Lower lobe of right lung (tissue), 2 donors: ENCODE measurements at regions not wholly inside any gene's neighbourhood (a gene's known extent, or its start where the extent isn't known, plus 50 kb on each side); places are given as distances from the start of the nearest gene placed in this dataset.

Source experiments
- ATAC-seq, 2 donors: fragments of 200-7000 bp; cut with Tn5 transposase; one replicate each; pipeline ENCODE4 v1.9.1; 2020 to 2022; ENCODE audit warnings: mild to moderate bottlenecking in 2 of 2, moderate library complexity in 2 of 2
- DNase-seq: peaks from one replicate; pipeline ENCODE4 v3.0.0-alpha.2; 2020
- H3K27ac ChIP-seq: fragments of 200-600 bp; one replicate; pipeline ENCODE4 v1.8.0; 2022
- H3K27me3 ChIP-seq: fragments of 200-600 bp; one replicate; pipeline ENCODE4 v1.8.0; 2022; ENCODE audit warnings: low read depth
- H3K36me3 ChIP-seq: fragments of 200-600 bp; one replicate; pipeline ENCODE4 v1.8.0; 2022; ENCODE audit warnings: mild to moderate bottlenecking
- H3K4me1 ChIP-seq: fragments of 200-600 bp; one replicate; pipeline ENCODE4 v1.8.0; 2022
- H3K4me3 ChIP-seq: fragments of 200-600 bp; one replicate; pipeline ENCODE4 v1.8.0; 2022; ENCODE audit warnings: mild to moderate bottlenecking
- H3K9me3 ChIP-seq: fragments of 200-600 bp; one replicate; pipeline ENCODE4 v1.8.0; 2022
- intact Hi-C: fragments of 100-400 bp; cut with DNase I; formaldehyde crosslinking; loops from one replicate; pipeline ENCODE4 v1.11.0; 2022
- TF ChIP-seq, protein P1 (sequence below): fragments of 200-600 bp; IDR thresholded peaks from one replicate; pipeline ENCODE4 v1.8.0; 2022; ENCODE audit warnings: antibody characterized with exemption, mild to moderate bottlenecking
- donor health status: DM: no; HTN: yes; CAD: no; lungs with severe emphysema.

GRCh38 chr6:163635315-163635714, 220.8 kb downstream of the QKI start:
- Histone ChIP-seq H3K27me3 (peaks cover 20% of the 10 kb centered on the region), H3K27ac (no peak overlapping the region), H3K36me3 (no peaks in the 10 kb centered on the region), H3K4me3 (no peak overlapping the region), H3K4me1 (no peaks in the 10 kb centered on the region), H3K9me3 (no peaks in the 10 kb centered on the region)
- no peak for DNase-seq
- TF ChIP-seq, protein P1, sequence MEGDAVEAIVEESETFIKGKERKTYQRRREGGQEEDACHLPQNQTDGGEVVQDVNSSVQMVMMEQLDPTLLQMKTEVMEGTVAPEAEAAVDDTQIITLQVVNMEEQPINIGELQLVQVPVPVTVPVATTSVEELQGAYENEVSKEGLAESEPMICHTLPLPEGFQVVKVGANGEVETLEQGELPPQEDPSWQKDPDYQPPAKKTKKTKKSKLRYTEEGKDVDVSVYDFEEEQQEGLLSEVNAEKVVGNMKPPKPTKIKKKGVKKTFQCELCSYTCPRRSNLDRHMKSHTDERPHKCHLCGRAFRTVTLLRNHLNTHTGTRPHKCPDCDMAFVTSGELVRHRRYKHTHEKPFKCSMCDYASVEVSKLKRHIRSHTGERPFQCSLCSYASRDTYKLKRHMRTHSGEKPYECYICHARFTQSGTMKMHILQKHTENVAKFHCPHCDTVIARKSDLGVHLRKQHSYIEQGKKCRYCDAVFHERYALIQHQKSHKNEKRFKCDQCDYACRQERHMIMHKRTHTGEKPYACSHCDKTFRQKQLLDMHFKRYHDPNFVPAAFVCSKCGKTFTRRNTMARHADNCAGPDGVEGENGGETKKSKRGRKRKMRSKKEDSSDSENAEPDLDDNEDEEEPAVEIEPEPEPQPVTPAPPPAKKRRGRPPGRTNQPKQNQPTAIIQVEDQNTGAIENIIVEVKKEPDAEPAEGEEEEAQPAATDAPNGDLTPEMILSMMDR, result no peak
- no peak for ATAC-seq
- intact Hi-C loops, result no loop called here

- DNase-seq (no peak), ATAC-seq (peak in 1 of 2 donors; percentile 12)
- H3K4me3 ChIP-seq, result no peak overlapping the region
- H3K36me3 ChIP-seq, result no peaks in the 10 kb centered on the region
- H3K4me1 ChIP-seq, result no peaks in the 10 kb centered on the region
- intact Hi-C loops, result no loop called here
- TF ChIP-seq, protein P1, result no peak
- no peaks in the 10 kb centered on the region for H3K9me3 ChIP-seq
- peaks cover 23% of the 10 kb centered on the region for H3K27me3 ChIP-seq
- H3K27ac ChIP-seq, result no peak overlapping the region
Observed at GRCh38 chr6:163634211-163635171, 220.0 kb downstream of the QKI start.

GRCh38 chr6:163630991-163631390, 216.5 kb downstream of the QKI start:
- Histone ChIP-seq H3K27ac (no peak overlapping the region), H3K4me3 (no peak overlapping the region), H3K36me3 (no peaks in the 10 kb centered on the region), H3K27me3 (peaks cover 23% of the 10 kb centered on the region), H3K9me3 (no peaks in the 10 kb centered on the region), H3K4me1 (no peaks in the 10 kb centered on the region)
- TF ChIP-seq, protein P1, result no peak
- intact Hi-C loops, result no loop called here
- ATAC-seq (no peak), DNase-seq (no peak)

GRCh38 chr6:163630572-163630971, 216.1 kb downstream of the QKI start:
- Histone ChIP-seq H3K36me3 (no peaks in the 10 kb centered on the region), H3K27ac (no peak overlapping the region), H3K4me1 (no peaks in the 10 kb centered on the region), H3K9me3 (no peaks in the 10 kb centered on the region), H3K27me3 (peaks cover 23% of the 10 kb centered on the region), H3K4me3 (no peak overlapping the region)
- ATAC-seq (peak in 1 of 2 donors; percentile 16), DNase-seq (no peak)
- intact Hi-C loops, result no loop called here
- TF ChIP-seq, protein P1, result no peak

GRCh38 chr6:163630096-163630495, 215.6 kb downstream of the QKI start:
- DNase-seq (no peak), ATAC-seq (no peak)
- H3K4me1 ChIP-seq, result no peaks in the 10 kb centered on the region
- peaks cover 23% of the 10 kb centered on the region for H3K27me3 ChIP-seq
- H3K9me3 ChIP-seq, result no peaks in the 10 kb centered on the region
- intact Hi-C loops, result no loop called here
- no peaks in the 10 kb centered on the region for H3K36me3 ChIP-seq
- TF ChIP-seq, protein P1, result no peak
- no peak overlapping the region for H3K27ac ChIP-seq
- no peak overlapping the region for H3K4me3 ChIP-seq
